ENCODE measurements at regions not wholly inside any gene's neighbourhood (a gene's known extent, or its start where the extent isn't known, plus 50 kb on each side); places are given as distances from the start of the nearest gene placed in this dataset.

DNA sequence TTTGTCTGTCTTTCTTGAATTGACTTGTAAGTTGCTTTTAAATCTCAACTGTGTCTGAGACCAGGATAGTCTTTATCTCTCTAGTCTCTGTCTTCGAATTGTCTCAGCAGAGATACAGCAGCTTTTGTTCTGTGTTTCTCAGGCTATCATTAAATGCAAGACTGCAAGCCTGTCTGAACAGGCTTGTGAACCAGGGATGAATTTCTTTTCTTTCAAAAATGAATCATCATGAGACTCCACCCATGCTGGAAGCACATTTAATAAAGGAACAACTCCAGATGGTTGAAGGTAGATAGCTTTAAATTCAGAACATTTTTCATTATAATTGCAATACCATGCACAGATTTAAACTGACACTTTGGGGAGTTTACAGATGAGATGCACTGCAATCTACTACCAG lies 155.9 kb downstream of the SEC23IP start:
- TF ChIP-seq CTCF (IDR thresholded peaks at IDR 0.05), result no peak
- TF ChIP-seq, protein P1, sequence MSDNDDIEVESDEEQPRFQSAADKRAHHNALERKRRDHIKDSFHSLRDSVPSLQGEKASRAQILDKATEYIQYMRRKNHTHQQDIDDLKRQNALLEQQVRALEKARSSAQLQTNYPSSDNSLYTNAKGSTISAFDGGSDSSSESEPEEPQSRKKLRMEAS (IDR thresholded peaks at IDR 0.05; ENCODE audit: low read depth), result no peak
- TF ChIP-seq FOXJ3 (CRISPR knock-in tag; IDR thresholded peaks at IDR 0.05), result no peak
- no peak for TF ChIP-seq NRF1 (IDR thresholded peaks at IDR 0.05; ENCODE audit: low read depth, low read length)
- TF ChIP-seq MXI1 (IDR thresholded peaks at IDR 0.05; ENCODE audit: low read depth, low read length), result no peak
- TF ChIP-seq RFX5 (IDR thresholded peaks at IDR 0.05; ENCODE audit: low read length), result no peak
- no peak for TF ChIP-seq EZH2phosphoT487 (IDR thresholded peaks at IDR 0.05; ENCODE audit: borderline replicate concordance, low read depth)
- TF ChIP-seq RXRA (IDR thresholded peaks at IDR 0.05; ENCODE audit: borderline replicate concordance, low read depth), result no peak
- TF ChIP-seq, protein P2, sequence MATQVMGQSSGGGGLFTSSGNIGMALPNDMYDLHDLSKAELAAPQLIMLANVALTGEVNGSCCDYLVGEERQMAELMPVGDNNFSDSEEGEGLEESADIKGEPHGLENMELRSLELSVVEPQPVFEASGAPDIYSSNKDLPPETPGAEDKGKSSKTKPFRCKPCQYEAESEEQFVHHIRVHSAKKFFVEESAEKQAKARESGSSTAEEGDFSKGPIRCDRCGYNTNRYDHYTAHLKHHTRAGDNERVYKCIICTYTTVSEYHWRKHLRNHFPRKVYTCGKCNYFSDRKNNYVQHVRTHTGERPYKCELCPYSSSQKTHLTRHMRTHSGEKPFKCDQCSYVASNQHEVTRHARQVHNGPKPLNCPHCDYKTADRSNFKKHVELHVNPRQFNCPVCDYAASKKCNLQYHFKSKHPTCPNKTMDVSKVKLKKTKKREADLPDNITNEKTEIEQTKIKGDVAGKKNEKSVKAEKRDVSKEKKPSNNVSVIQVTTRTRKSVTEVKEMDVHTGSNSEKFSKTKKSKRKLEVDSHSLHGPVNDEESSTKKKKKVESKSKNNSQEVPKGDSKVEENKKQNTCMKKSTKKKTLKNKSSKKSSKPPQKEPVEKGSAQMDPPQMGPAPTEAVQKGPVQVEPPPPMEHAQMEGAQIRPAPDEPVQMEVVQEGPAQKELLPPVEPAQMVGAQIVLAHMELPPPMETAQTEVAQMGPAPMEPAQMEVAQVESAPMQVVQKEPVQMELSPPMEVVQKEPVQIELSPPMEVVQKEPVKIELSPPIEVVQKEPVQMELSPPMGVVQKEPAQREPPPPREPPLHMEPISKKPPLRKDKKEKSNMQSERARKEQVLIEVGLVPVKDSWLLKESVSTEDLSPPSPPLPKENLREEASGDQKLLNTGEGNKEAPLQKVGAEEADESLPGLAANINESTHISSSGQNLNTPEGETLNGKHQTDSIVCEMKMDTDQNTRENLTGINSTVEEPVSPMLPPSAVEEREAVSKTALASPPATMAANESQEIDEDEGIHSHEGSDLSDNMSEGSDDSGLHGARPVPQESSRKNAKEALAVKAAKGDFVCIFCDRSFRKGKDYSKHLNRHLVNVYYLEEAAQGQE (IDR thresholded peaks at IDR 0.05; ENCODE audit: low read depth, low read length), result no peak
- TF ChIP-seq EP300 (IDR thresholded peaks at IDR 0.05; ENCODE audit: borderline replicate concordance in 1 of 2, low read depth in 1 of 2, low read length in 1 of 2), result no peak
- TF ChIP-seq POLR2AphosphoS5 (IDR thresholded peaks at IDR 0.05; ENCODE audit: low read depth, low read length), result no peak
